OCI-LY3 (cell line): ENCODE measurements at regions not wholly inside any gene's neighbourhood (a gene's known extent, or its start where the extent isn't known, plus 50 kb on each side); places are given as distances from the start of the nearest gene placed in this dataset.

Experiments used
- H2AFZ ChIP-seq: fragments of 200-600, 300-600 bp; shearing (Covaris generic); 2 replicates; pipeline ENCODE4 v1.6.0; 2014; ENCODE audit warnings: antibody characterized with exemption, low read depth, low read length
- H3K27ac ChIP-seq: fragments of 200-600, 300-600 bp; sonication (generic); 2 replicates; pipeline ENCODE4 v1.5.1; 2014; ENCODE audit warnings: mild to moderate bottlenecking, low read length, moderate library complexity, mixed read lengths
- H3K27me3 ChIP-seq: fragments of 200-600, 300-600 bp; sonication (generic); 2 replicates; pipeline ENCODE4 v1.6.1; 2014; ENCODE audit warnings: low read depth, low read length, mixed read lengths
- H3K36me3 ChIP-seq: fragments of 200-600, 300-600 bp; sonication (generic); replicated peaks from 2 replicates; pipeline ENCODE3; 2014; ENCODE audit warnings: low read depth, low read length, mixed read lengths
- H3K4me1 ChIP-seq: fragments of 300-600, 200-600 bp; sonication (generic); 2 replicates; pipeline ENCODE4 v1.6.1; 2014; ENCODE audit warnings: low read length, mixed read lengths
- H3K4me2 ChIP-seq: fragments of 200-600, 300-600 bp; sonication (generic); 2 replicates; pipeline ENCODE4 v1.6.1; 2014; ENCODE audit warnings: low read length, mixed read lengths
- H3K4me3 ChIP-seq: fragments of 300-600, 200-600 bp; sonication (generic); 2 replicates; pipeline ENCODE4 v1.5.1; 2014; ENCODE audit warnings: antibody characterized with exemption, mild to moderate bottlenecking, low read length, moderate library complexity
- H3K79me2 ChIP-seq: fragments of 300-600, 200-600 bp; shearing (Covaris generic); 2 replicates; pipeline ENCODE4 v1.6.1; 2014; ENCODE audit warnings: mild to moderate bottlenecking, low read length, mixed read lengths
- H3K9ac ChIP-seq: fragments of 300-600, 200-600 bp; shearing (Covaris generic); 2 replicates; pipeline ENCODE4 v1.6.0; 2014; ENCODE audit warnings: mild to moderate bottlenecking, low read length, moderate library complexity
- H3K9me3 ChIP-seq: fragments of 200-600, 300-600 bp; shearing (Covaris generic); 2 replicates; pipeline ENCODE4 v1.6.1; 2014; ENCODE audit warnings: low read length, mixed read lengths; ENCODE audit not compliant: insufficient read depth
- H4K20me1 ChIP-seq: fragments of 200-600, 300-600 bp; sonication (generic); 2 replicates; pipeline ENCODE4 v1.6.1; 2016; ENCODE audit warnings: low read length, mixed read lengths; ENCODE audit not compliant: insufficient read depth
- EZH2phosphoT487 ChIP-seq: fragments of 200-600 bp; shearing (Covaris generic); IDR thresholded peaks from 2 replicates; pipeline ENCODE4 v1.6.1; 2018; ENCODE audit warnings: antibody characterized with exemption, mixed run types, low read depth
- TF ChIP-seq, protein P1 (sequence below): fragments of 200-600, 300-600 bp; sonication (generic); IDR thresholded peaks from 2 replicates; pipeline ENCODE4 v1.5.1; 2014; ENCODE audit warnings: antibody characterized with exemption, low read length, low read depth

DNA sequence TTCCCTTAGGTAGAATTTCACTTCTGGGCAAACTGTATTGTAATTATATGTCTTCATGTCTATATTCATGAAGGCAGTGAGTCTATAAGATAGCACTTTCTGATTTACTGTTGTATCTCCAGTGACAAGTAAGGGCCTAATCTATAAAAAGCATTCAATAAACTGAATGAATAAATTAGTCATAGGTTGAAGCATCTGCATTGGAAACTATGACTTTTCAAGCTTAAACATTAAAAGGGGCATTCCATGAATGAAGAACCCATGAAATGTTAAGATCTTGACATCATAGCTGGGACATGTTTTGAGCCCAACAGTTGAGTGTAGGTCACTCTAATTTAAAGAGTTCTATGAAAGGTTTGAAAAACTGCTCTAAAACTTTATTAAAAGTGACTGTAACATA lies 159.3 kb upstream of the LCORL start:
- TF ChIP-seq EZH2phosphoT487 = no peak
- TF ChIP-seq, protein P1, sequence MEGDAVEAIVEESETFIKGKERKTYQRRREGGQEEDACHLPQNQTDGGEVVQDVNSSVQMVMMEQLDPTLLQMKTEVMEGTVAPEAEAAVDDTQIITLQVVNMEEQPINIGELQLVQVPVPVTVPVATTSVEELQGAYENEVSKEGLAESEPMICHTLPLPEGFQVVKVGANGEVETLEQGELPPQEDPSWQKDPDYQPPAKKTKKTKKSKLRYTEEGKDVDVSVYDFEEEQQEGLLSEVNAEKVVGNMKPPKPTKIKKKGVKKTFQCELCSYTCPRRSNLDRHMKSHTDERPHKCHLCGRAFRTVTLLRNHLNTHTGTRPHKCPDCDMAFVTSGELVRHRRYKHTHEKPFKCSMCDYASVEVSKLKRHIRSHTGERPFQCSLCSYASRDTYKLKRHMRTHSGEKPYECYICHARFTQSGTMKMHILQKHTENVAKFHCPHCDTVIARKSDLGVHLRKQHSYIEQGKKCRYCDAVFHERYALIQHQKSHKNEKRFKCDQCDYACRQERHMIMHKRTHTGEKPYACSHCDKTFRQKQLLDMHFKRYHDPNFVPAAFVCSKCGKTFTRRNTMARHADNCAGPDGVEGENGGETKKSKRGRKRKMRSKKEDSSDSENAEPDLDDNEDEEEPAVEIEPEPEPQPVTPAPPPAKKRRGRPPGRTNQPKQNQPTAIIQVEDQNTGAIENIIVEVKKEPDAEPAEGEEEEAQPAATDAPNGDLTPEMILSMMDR = no peak

DNA sequence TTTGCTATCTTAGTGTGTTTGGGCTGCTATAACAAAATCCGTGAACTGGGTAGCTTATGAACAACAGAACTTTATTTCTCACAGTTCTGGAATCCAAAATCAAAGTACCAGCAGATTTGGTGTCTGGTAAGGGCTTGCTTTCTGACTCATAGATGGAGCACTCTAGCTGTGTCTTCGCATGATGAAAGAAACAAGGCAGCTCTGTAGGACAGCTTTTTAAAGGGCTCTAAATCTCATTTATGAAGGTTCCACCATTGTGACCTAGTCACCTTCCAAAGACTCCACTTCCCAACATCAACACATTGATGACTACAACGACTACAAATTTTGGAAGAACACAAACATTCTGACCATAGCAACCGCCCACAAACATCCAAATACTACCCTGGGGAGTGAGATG lies 158.6 kb upstream of the LCORL start:
- TF ChIP-seq EZH2phosphoT487 = no peak
- TF ChIP-seq, protein P1 = no peak
- no peak overlapping the region for H2AFZ ChIP-seq

More for the DNA sequence above, 159.3 kb upstream of the LCORL start:
- H3K36me3 ChIP-seq = no peaks in the 10 kb centered on the region
- H3K4me2 ChIP-seq = no peak overlapping the region
- H3K79me2 ChIP-seq = no peaks in the 10 kb centered on the region
- no peaks in the 10 kb centered on the region for H4K20me1 ChIP-seq
- H3K27ac ChIP-seq = no peak overlapping the region
- no peak overlapping the region for H3K4me3 ChIP-seq
- H3K9me3 ChIP-seq = no peaks in the 10 kb centered on the region
- H2AFZ ChIP-seq = no peak overlapping the region
- no peaks in the 10 kb centered on the region for H3K27me3 ChIP-seq
- H3K9ac ChIP-seq = no peak overlapping the region
- H3K4me1 ChIP-seq = peaks cover 19% of the 10 kb centered on the region

DNA sequence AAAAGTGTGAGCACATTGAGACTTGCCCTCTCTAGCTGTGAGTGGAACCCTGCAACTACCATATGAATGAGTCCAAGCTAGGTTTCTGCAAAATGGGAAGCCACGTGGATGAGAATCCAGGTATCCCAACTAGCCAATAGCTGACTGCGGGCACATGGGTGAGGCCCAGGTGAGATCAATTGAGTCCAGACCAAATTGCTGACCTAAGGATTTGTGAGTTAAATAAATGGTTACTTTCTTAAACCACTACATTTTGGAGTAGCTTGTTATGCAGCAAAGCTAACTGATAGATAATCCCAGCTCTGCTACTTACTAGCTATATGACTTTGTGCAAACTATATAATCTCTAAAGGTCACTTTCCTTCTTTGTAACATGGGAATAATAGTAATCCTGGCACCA lies 150.3 kb upstream of the LCORL start:
- H3K36me3 ChIP-seq = no peaks in the 10 kb centered on the region
- H3K79me2 ChIP-seq = no peaks in the 10 kb centered on the region
- TF ChIP-seq EZH2phosphoT487 = no peak
- TF ChIP-seq, protein P1 = no peak
- no peak overlapping the region for H3K4me3 ChIP-seq
- H3K27ac ChIP-seq = no peak overlapping the region
- H3K4me1 ChIP-seq = no peaks in the 10 kb centered on the region
- H4K20me1 ChIP-seq = no peaks in the 10 kb centered on the region
- no peak overlapping the region for H3K9ac ChIP-seq
- no peaks in the 10 kb centered on the region for H3K9me3 ChIP-seq
- H2AFZ ChIP-seq = no peak overlapping the region
- H3K4me2 ChIP-seq = no peak overlapping the region
- no peaks in the 10 kb centered on the region for H3K27me3 ChIP-seq

More for the DNA sequence above, 158.6 kb upstream of the LCORL start:
- no peaks in the 10 kb centered on the region for H3K27me3 ChIP-seq
- H3K4me1 ChIP-seq = peaks cover 13% of the 10 kb centered on the region
- H3K9me3 ChIP-seq = no peaks in the 10 kb centered on the region
- H3K4me2 ChIP-seq = no peak overlapping the region
- H3K4me3 ChIP-seq = no peak overlapping the region
- no peaks in the 10 kb centered on the region for H3K79me2 ChIP-seq
- no peaks in the 10 kb centered on the region for H4K20me1 ChIP-seq
- H3K27ac ChIP-seq = no peak overlapping the region
- no peak overlapping the region for H3K9ac ChIP-seq
- no peaks in the 10 kb centered on the region for H3K36me3 ChIP-seq

DNA sequence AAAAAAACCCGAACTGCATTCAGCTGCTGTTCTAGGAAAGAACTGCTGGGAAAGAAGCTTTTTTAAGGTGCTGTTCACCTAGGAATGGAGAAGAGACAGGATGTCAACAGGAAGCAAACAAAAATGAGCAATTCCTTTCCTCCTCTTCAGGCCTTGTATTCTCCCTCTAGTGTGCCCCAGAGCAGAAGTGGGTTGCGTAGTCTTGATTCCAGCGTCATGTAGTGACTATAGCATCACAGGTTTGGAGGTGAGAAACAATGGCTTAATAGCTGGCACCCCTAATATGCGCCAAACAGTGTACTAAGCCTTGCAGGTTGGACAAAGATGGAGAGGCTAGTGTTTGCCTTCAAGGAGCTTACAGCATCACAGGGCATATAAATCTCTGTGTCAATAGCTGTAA lies 146.3 kb upstream of the LCORL start:
- H3K27me3 ChIP-seq = no peaks in the 10 kb centered on the region
- no peaks in the 10 kb centered on the region for H3K36me3 ChIP-seq
- H3K9me3 ChIP-seq = no peaks in the 10 kb centered on the region
- no peak overlapping the region for H2AFZ ChIP-seq
- H3K9ac ChIP-seq = no peak overlapping the region
- no peak overlapping the region for H3K4me2 ChIP-seq
- TF ChIP-seq, protein P1 = no peak
- TF ChIP-seq EZH2phosphoT487 = no peak
- H4K20me1 ChIP-seq = no peaks in the 10 kb centered on the region
- H3K79me2 ChIP-seq = no peaks in the 10 kb centered on the region
- no peaks in the 10 kb centered on the region for H3K4me1 ChIP-seq
- H3K4me3 ChIP-seq = no peak overlapping the region
- no peak overlapping the region for H3K27ac ChIP-seq
